ENCODE measurements at regions not wholly inside any gene's neighbourhood (a gene's known extent, or its start where the extent isn't known, plus 50 kb on each side); places are given as distances from the start of the nearest gene placed in this dataset.

DNA sequence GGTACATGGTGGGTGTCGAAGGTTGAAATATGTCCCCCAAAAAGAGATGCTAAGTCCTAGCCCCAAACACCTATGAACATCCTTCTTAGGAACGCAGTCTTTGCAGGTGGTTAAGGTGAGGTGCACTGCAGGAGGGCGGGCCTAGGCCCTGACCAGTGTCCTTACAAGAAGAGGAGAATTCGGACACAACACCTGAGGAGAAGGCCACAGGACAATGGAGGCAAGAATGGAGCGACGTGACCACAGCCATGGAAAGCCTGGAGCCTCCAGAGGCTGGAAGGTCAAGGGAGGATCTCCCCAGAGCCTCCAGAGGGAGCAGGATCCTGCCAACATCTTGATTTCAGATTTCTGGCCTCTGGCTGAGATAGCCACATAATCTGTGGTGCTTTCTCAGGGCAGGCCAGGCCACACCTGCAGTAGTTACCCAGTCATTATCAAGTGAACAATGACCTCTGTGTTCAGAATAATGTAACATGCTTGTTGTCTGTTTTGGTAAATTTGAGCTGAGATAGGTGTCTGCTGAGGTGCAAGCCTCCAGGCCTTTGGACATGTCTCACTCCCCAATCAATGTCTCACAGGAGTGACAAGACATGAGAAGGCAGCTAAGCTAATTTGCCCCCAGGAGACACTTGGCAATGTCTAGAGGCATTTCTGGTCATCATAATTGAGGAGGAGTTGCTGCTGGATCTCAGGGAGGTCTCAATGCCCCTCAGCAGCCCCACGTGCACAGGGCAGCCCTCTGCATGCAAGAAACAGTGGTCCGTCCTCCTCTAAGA lies 498.9 kb downstream of the BRD1 start:
- TF ChIP-seq EZH2phosphoT487 (IDR thresholded peaks at IDR 0.05; ENCODE audit: borderline replicate concordance, low read length) (no peak), EZH2 (IDR thresholded peaks at IDR 0.05; ENCODE audit: low read length, unreplicated experiment) (no peak)
- TF ChIP-seq, protein P1, sequence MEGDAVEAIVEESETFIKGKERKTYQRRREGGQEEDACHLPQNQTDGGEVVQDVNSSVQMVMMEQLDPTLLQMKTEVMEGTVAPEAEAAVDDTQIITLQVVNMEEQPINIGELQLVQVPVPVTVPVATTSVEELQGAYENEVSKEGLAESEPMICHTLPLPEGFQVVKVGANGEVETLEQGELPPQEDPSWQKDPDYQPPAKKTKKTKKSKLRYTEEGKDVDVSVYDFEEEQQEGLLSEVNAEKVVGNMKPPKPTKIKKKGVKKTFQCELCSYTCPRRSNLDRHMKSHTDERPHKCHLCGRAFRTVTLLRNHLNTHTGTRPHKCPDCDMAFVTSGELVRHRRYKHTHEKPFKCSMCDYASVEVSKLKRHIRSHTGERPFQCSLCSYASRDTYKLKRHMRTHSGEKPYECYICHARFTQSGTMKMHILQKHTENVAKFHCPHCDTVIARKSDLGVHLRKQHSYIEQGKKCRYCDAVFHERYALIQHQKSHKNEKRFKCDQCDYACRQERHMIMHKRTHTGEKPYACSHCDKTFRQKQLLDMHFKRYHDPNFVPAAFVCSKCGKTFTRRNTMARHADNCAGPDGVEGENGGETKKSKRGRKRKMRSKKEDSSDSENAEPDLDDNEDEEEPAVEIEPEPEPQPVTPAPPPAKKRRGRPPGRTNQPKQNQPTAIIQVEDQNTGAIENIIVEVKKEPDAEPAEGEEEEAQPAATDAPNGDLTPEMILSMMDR (conservative IDR thresholded peaks at IDR 0.05; ENCODE audit: low read depth, low read length), result no peak

All from PC-3 (cell line).